Keratinocyte (primary cell): ENCODE measurements at regions not wholly inside any gene's neighbourhood (a gene's known extent, or its start where the extent isn't known, plus 50 kb on each side); places are given as distances from the start of the nearest gene placed in this dataset.

Experiments used
- DNase-seq: peaks from one replicate; pipeline ENCODE4 v3.0.0-alpha.2; 2011; ENCODE audit warnings: low read depth, missing footprints, low spot score
- FAIRE-seq: peaks from 2 replicates; lab custom pipeline; 2011; peaks lifted over from hg19 to GRCh38; lab: Jason Lieb, UNC
- H2AFZ ChIP-seq: 2 replicates; pipeline ENCODE4 v1.6.0; 2012; ENCODE audit warnings: low read length, control low read depth, inconsistent platforms; ENCODE audit not compliant: control insufficient read depth
- H3K27ac ChIP-seq: 2 replicates; pipeline ENCODE4 v1.5.1; 2011; ENCODE audit warnings: low read length; ENCODE audit not compliant: control insufficient read depth, insufficient read depth
- H3K27me3 ChIP-seq: 3 replicates; pipeline ENCODE4 v1.6.0; 2011; ENCODE audit warnings: low read length; ENCODE audit not compliant: control insufficient read depth, insufficient read depth; ENCODE audit errors: extremely low read depth
- H3K36me3 ChIP-seq, 2 experiments: 2 replicates in 1 of 2; 3 replicates in 1 of 2; pipeline ENCODE4 v1.5.1; 2011; ENCODE audit warnings: low read length in 2 of 2, mild to moderate bottlenecking in 1 of 2; ENCODE audit not compliant: control insufficient read depth in 2 of 2, insufficient read depth in 2 of 2; ENCODE audit errors: extremely low read depth in 1 of 2
- H3K4me1 ChIP-seq: 3 replicates; pipeline ENCODE4 v1.5.1; 2011; ENCODE audit warnings: low read length; ENCODE audit not compliant: control insufficient read depth, insufficient read depth; ENCODE audit errors: extremely low read depth
- H3K4me2 ChIP-seq: 3 replicates; pipeline ENCODE4 v1.6.0; 2011; ENCODE audit warnings: low read depth, low read length; ENCODE audit not compliant: control insufficient read depth, insufficient read depth; ENCODE audit errors: extremely low read depth
- H3K4me3 ChIP-seq, 3 experiments: fragments of 200-600 bp in 1 of 3; sonication (generic) in 1 of 3; 2 replicates in 2 of 3; 3 replicates in 1 of 3; pipeline ENCODE4 v1.5.1; 2011 to 2016; ENCODE audit warnings: low read length in 3 of 3, mild to moderate bottlenecking in 3 of 3, control low read depth in 2 of 3, inconsistent platforms in 1 of 3, low read depth in 1 of 3, mixed read lengths in 1 of 3, mixed run types in 1 of 3, moderate library complexity in 1 of 3; ENCODE audit not compliant: control insufficient read depth in 2 of 3, insufficient read depth in 2 of 3; ENCODE audit errors: extremely low read depth in 1 of 3
- H3K79me2 ChIP-seq: 2 replicates; pipeline ENCODE4 v1.6.0; 2012; ENCODE audit warnings: low read length; ENCODE audit not compliant: control insufficient read depth, insufficient read depth
- H3K9ac ChIP-seq: 3 replicates; pipeline ENCODE4 v1.6.0; 2011; ENCODE audit warnings: low read length; ENCODE audit not compliant: control insufficient read depth, insufficient read depth; ENCODE audit errors: extremely low read depth
- H3K9me1 ChIP-seq: 3 replicates; pipeline ENCODE4 v1.6.0; 2011; ENCODE audit warnings: low read length; ENCODE audit not compliant: control insufficient read depth, insufficient read depth; ENCODE audit errors: extremely low read depth
- H3K9me3 ChIP-seq: 2 replicates; pipeline ENCODE4 v1.5.1; 2012; ENCODE audit warnings: low read depth, low read length; ENCODE audit not compliant: control insufficient read depth
- H4K20me1 ChIP-seq: 3 replicates; pipeline ENCODE4 v1.6.0; 2011; ENCODE audit warnings: low read length; ENCODE audit not compliant: control insufficient read depth, insufficient read depth; ENCODE audit errors: extremely low read depth
- EZH2 ChIP-seq: IDR thresholded peaks from one replicate; pipeline ENCODE4 v1.6.1; 2012; ENCODE audit warnings: inconsistent platforms, mild to moderate bottlenecking, low read length, moderate library complexity
- dilution Hi-C: fragments of 300-500 bp; cut with MboI; formaldehyde crosslinking; loops from one replicate; pipeline ENCODE4 v1.7.0; 2020; ENCODE audit warnings: low sequenced_read_pairs; ENCODE audit not compliant: extremely low pct_ligation_motif_present
- TF ChIP-seq, protein P1 (sequence below), 3 experiments: IDR thresholded peaks in 1 of 3; conservative IDR thresholded peaks in 1 of 3; optimal IDR thresholded peaks in 1 of 3; 2 replicates in 2 of 3; 3 replicates in 1 of 3; pipeline versions ENCODE3 to v1.5.1; 2011; ENCODE audit warnings: low read length in 3 of 3, mild to moderate bottlenecking in 3 of 3, moderate library complexity in 2 of 3, control low read depth in 1 of 3, inconsistent platforms in 1 of 3; ENCODE audit not compliant: insufficient read depth in 2 of 3; ENCODE audit errors: extremely low read depth in 1 of 3

DNA sequence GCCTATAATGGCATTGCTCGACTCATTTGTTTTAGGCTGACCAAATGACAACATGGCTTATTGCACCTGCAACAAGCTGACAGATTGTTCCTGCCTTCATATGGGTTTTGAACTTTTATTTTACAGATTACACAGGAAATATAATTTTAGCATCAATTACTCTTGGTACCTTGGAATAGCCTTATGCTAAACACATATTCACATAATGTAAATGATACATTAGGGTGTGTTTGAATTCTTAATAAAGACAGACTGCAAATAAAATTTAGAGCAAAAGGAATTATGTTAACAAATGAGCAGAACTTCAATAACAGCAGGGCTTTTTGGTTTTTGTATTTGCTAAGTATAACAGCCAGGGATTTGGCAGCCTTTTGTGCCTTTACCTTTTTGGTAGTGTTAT lies 51.9 kb upstream of the TMC3 start:
- Histone ChIP-seq H3K27me3 (no peaks in the 10 kb centered on the region), H3K36me3 (no peaks in the 10 kb centered on the region), H4K20me1 (no peaks in the 10 kb centered on the region), H3K4me3 (no peak overlapping the region), H3K4me2 (no peak overlapping the region), H3K9me3 (no peaks in the 10 kb centered on the region), H3K9me1 (no peaks in the 10 kb centered on the region), H3K79me2 (no peaks in the 10 kb centered on the region), H2AFZ (no peak overlapping the region), H3K27ac (no peak overlapping the region), H3K9ac (no peak overlapping the region), H3K4me1 (no peaks in the 10 kb centered on the region)
- DNase-seq (no peak), FAIRE-seq (no peak)
- dilution Hi-C loops: no loop called here
- TF ChIP-seq EZH2: no peak
- TF ChIP-seq, protein P1, sequence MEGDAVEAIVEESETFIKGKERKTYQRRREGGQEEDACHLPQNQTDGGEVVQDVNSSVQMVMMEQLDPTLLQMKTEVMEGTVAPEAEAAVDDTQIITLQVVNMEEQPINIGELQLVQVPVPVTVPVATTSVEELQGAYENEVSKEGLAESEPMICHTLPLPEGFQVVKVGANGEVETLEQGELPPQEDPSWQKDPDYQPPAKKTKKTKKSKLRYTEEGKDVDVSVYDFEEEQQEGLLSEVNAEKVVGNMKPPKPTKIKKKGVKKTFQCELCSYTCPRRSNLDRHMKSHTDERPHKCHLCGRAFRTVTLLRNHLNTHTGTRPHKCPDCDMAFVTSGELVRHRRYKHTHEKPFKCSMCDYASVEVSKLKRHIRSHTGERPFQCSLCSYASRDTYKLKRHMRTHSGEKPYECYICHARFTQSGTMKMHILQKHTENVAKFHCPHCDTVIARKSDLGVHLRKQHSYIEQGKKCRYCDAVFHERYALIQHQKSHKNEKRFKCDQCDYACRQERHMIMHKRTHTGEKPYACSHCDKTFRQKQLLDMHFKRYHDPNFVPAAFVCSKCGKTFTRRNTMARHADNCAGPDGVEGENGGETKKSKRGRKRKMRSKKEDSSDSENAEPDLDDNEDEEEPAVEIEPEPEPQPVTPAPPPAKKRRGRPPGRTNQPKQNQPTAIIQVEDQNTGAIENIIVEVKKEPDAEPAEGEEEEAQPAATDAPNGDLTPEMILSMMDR (optimal IDR thresholded peaks at IDR 0.05 in 1 of 3, IDR thresholded peaks at IDR 0.05 in 1 of 3, conservative IDR thresholded peaks at IDR 0.05 in 1 of 3; ENCODE audit: extremely low read depth in 1 of 3, insufficient read depth in 2 of 3, low read length in 3 of 3): no peak
